HG03378 (cell line): ENCODE measurements at regions not wholly inside any gene's neighbourhood (a gene's known extent, or its start where the extent isn't known, plus 50 kb on each side); places are given as distances from the start of the nearest gene placed in this dataset.

Source experiments
- ATAC-seq: cut with Tn5 transposase; IDR thresholded peaks from one replicate; pipeline ENCODE4 v1.9.1; 2021; ENCODE audit warnings: mild to moderate bottlenecking, moderate library complexity; ENCODE audit not compliant: unreplicated experiment

DNA sequence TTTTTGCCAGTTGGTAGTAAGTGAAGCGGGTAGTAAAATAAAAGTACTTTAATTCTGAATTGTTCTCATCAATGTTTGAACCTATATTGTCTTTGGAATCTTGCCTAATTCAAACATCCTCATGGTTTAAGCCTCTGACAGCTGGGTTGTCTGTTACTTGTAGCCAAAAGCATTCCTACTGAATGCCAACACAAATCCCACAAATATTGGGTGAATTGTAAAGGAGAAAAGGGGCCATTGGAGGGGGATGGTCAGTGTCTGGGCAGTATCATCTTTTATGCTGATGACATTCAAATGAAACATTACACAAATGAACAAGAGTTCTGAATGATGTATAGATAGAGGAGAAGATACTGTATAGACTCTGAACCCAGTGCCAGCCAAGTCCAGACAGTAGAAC, 309.5 kb downstream of the OSTF1 start:
- no peak for ATAC-seq

GRCh38 chr9:75408391-75408790, 320.1 kb downstream of the OSTF1 start:
- ATAC-seq, result no peak

GRCh38 chr9:75410405-75410804, 322.1 kb downstream of the OSTF1 start:
- no peak for ATAC-seq

GRCh38 chr9:75414371-75415160, 326.3 kb downstream of the OSTF1 start:
- ATAC-seq, result no peak

- ATAC-seq, result no peak
Observed at GRCh38 chr9:75417471-75417870, 329.2 kb downstream of the OSTF1 start.

- no peak for ATAC-seq
Observed at GRCh38 chr9:75418518-75418917, 330.2 kb downstream of the OSTF1 start.

DNA sequence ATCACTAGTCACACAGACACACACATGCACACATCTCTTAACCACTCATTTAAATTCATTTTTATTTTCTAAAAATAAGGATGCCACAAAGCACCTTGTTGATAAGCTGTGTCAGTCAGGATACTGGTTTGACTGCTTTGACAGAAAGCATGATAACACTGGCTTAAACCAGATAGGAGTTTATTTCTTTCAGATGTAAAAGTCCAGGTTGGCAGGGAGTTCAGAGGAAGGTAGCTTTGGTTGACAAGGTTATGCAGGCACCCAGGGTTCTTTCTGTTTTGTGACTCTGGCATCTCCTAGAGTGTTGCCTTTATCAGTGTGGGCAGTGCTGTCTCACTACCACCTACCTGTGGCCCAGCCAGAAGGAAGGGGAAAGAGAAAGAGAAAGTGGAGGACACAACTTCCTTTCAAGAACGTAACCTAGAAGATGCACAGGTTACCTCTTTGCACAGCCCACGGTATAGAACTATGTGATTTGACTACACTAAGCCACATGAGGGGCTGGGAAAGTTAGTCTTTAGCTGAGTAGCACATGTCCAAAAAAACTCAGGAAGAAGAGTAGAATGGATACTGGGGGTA, 334.7 kb downstream of the OSTF1 start:
- ATAC-seq, result no peak

- no peak for ATAC-seq
Observed at GRCh38 chr9:75429531-75430475, 341.5 kb downstream of the OSTF1 start.

DNA sequence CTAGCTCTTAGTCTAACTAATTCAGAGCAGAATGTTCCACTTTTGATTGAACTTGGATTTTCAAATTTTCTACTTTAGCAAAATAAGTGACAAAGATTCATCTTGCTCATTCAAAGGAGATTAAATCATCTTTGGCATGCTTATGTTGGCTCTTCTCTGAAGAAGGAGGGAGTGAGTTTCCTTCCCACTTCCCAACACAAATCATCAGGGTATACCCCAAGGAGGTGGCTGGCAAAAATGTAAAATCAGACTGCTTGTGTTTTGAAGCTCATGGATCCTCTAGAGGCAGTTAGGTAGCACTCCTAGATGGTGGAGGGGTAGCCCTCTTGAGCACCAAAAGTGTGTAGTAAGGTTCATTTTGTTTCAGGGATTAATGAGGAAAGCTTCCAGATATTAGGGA, 343.1 kb downstream of the OSTF1 start:
- ATAC-seq, result no peak

DNA sequence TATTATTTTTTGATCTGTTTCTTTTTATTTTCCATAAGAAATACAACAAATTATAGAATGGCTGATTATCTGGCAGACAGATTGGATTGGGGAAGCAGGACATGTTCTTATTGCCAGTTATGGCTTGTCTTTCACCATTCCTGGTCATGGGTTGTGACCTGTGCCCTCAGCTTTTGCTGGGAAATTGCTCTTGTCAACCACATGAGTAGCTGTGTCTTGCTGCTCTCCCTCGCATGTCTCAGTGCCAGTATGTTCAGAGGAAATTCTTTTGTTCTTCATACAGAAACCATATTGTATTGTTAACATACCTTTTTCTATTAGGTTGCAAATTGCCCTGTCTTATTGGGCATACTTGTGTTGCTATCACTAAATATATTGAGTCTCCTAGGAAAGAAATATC, 344.1 kb downstream of the OSTF1 start:
- no peak for ATAC-seq

DNA sequence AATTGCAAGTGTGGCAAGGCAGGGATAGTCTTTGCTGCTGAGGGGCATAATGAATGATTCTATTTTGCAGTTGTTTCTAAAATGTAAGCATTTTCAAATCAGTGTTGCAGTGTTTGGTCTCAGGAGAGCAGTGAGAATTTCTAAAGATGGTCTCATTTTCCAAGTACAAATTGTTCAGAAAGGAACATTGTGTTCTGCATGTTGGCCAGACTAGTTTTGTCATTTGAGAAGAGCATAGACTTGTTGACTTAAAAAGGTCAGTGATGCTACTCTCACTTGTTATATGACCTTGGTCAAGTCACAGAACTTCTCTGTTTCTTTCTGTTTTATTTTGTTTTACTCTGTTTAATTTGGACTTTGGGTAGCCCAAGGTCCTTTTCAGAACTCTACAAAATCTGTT, 344.6 kb downstream of the OSTF1 start:
- ATAC-seq, result no peak

- no peak for ATAC-seq
Observed at GRCh38 chr9:75438716-75439115, 350.4 kb downstream of the OSTF1 start.

GRCh38 chr9:75440914-75441313, 352.6 kb downstream of the OSTF1 start:
- ATAC-seq, result no peak

DNA sequence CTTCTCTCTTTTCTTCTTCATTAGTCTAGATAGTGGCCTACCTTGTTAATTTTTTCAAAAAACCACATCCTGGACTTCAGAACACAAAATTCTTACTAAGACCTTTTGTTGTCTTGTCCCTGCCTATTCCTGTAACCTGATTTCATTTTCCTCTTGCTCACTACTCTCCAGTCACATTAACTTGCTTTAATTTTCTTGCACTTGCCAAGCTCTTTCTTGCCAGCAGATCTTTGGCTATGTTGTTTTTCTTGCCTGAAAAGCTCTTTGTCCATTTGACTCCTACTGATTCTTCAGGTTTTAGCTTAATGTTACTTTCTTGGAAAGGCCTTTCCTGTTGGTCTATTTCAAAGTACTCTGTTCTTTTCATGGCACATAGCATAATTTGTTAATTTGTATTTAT, 356.8 kb downstream of the OSTF1 start:
- no peak for ATAC-seq

GRCh38 chr9:75447281-75447680, 359.0 kb downstream of the OSTF1 start:
- ATAC-seq, result no peak

DNA sequence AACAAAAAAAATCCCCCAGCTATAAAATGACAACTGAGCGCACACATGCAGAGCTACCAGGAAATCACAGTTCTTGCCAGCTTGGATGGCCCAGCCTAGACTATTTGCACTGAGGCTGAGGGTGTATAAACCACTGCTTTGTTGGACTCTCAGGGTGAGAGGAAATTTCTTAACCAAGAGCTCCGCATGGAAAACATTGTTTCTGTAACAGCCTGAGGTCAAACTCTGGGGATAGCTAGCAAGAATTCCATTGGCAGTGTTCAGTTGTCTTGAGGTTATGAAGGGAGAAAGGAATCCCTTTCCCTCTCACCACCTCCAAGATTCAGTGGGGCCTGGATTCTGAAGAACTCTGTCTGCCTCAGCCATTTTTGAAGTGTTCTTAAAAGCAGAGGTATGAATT, 360.0 kb downstream of the OSTF1 start:
- no peak for ATAC-seq

DNA sequence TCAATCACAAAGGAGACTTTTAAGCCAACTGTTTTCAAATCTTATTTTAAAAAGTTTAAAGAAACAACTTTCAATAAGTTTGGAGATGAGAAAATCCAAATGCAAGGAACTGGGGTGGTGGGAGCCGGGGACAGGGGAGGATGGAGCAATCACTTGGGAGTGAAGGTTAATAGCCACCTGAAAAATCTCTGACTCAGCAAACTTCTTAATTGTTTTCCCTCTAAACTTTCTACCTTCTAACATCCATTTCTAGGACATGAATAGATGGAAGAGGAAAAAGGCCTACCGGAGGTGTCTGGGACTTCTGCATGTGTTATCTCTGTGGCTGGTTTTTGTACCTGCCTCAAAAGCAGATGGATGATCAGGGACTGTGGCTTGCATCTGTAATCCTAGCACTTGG, 360.6 kb downstream of the OSTF1 start:
- no peak for ATAC-seq

DNA sequence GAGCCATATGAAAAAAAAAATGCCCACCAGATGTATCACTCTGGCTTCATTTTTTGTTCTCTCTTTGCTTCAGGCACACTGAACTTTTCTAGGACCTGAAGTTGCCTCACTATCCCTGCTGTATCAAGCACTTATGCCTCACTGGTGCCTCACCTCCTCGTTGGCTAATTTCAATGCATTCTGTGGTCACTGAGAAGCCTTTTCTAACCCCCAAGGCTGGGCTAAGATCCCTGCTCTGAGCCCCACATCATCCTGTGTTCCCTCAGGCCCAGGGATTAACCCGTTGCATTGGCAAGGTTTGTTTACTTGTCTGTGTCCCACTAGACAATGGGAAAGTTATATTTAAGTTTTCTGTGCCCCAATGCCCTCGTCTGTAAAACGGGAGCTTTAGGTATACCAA, 362.7 kb downstream of the OSTF1 start:
- no peak for ATAC-seq

GRCh38 chr9:75451505-75451904, 363.2 kb downstream of the OSTF1 start:
- ATAC-seq, result no peak

DNA sequence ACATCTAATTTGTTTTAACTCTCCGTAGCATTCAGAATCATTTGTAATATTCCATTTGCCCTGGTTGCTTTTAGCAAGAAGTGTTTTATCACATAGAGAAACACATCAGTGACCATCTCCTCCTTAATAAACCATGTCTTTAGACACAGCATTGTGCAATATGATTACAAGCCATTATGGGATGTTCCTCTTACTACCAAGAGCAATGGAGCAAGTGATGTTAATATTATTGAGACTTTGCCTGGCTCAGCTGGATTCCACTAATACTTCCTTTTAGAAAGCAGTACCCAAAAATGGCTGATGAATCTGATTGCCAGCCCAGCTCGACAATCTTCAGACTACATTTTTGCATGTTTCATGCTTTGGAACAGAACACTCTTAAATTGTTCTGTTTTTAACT, 364.2 kb downstream of the OSTF1 start:
- ATAC-seq, result no peak

- no peak for ATAC-seq
Observed at GRCh38 chr9:75454043-75454442, 365.7 kb downstream of the OSTF1 start.

DNA sequence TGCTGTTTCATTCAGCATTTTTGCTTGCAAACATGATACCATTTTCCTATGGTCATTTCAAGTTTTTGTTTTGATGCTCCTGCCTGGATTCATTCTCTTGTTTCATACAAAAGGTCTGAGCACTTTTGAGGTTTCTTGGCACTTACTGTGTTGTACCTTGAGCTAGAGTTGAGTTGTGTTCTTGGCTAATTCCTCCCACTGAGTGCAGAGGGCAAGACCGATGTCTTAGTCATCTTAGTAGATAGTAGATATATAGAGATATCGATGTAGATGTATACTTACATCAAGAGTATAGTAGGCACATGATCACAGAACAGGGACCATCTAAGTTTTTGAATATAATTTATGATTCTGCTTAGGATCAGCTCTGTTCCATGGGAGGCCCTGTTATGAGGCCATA, 366.6 kb downstream of the OSTF1 start:
- ATAC-seq, result no peak
